ENCODE measurements at regions not wholly inside any gene's neighbourhood (a gene's known extent, or its start where the extent isn't known, plus 50 kb on each side); places are given as distances from the start of the nearest gene placed in this dataset.

GRCh38 chr5:124973661-124974060 lies 227.2 kb upstream of the ZNF608 start:
- TF ChIP-seq EP300 (IDR thresholded peaks at IDR 0.05; ENCODE audit: borderline replicate concordance) (no peak), CREB1 (IDR thresholded peaks at IDR 0.05; ENCODE audit: low read depth) (no peak), TCF12 (IDR thresholded peaks at IDR 0.05; ENCODE audit: low read depth) (no peak), NFIC (IDR thresholded peaks at IDR 0.05) (no peak)
